ENCODE measurements at regions not wholly inside any gene's neighbourhood (a gene's known extent, or its start where the extent isn't known, plus 50 kb on each side); places are given as distances from the start of the nearest gene placed in this dataset.
"Not testable (repeated sequence)": the region's sequence is repeated elsewhere in the genome, so short reads cannot be mapped to it uniquely, and the experiment has no call there.

GRCh38 chr10:29804025-29804852 is 169.5 kb upstream of the SVIL start:
- DNase-seq (ENCODE audit: insufficient read length, low spot score) (peak; percentile 79), FAIRE-seq (peak; percentile 33)

- FAIRE-seq, result no peak
- DNase-seq (ENCODE audit: insufficient read length, low spot score), result no peak
Observed at GRCh38 chr10:29802171-29802570, 167.4 kb upstream of the SVIL start.

GRCh38 chr10:29798921-29799690 is 164.3 kb upstream of the SVIL start:
- FAIRE-seq, result no peak
- no peak for DNase-seq (ENCODE audit: insufficient read length, low spot score)

- no peak for DNase-seq (ENCODE audit: insufficient read length, low spot score)
- FAIRE-seq, result no peak
Observed at GRCh38 chr10:29797616-29798015, 162.8 kb upstream of the SVIL start.

GRCh38 chr10:29795850-29796249 is 161.1 kb upstream of the SVIL start:
- DNase-seq (ENCODE audit: insufficient read length, low spot score) (no peak), FAIRE-seq (no peak)

- FAIRE-seq, result no peak
Observed at GRCh38 chr10:29794776-29795611, 160.2 kb upstream of the SVIL start.

GRCh38 chr10:29791773-29792172 is 157.0 kb upstream of the SVIL start:
- FAIRE-seq, result no peak
- DNase-seq (ENCODE audit: insufficient read length, low spot score), result no peak

More at GRCh38 chr10:29794776-29795611, 160.2 kb upstream of the SVIL start:
- DNase-seq (ENCODE audit: insufficient read length, low spot score), result no peak

- DNase-seq (ENCODE audit: insufficient read length, low spot score) (no peak), FAIRE-seq (no peak)
Observed at GRCh38 chr10:29790207-29790606, 155.4 kb upstream of the SVIL start.

- no peak for DNase-seq (ENCODE audit: insufficient read length, low spot score)
- FAIRE-seq, result no peak
Observed at GRCh38 chr10:29788113-29788512, 153.3 kb upstream of the SVIL start.

- FAIRE-seq (no peak), DNase-seq (ENCODE audit: insufficient read length, low spot score) (no peak)
Observed at GRCh38 chr10:29785701-29786100, 150.9 kb upstream of the SVIL start.

GRCh38 chr10:29784175-29784773 is 149.5 kb upstream of the SVIL start:
- FAIRE-seq (peak; percentile 94), DNase-seq (ENCODE audit: insufficient read length, low spot score) (peak; percentile 93)

- DNase-seq (ENCODE audit: insufficient read length, low spot score) (no peak), FAIRE-seq (no peak)
Observed at GRCh38 chr10:29783201-29783947, 148.6 kb upstream of the SVIL start.

- FAIRE-seq (no peak), DNase-seq (ENCODE audit: insufficient read length, low spot score) (no peak)
Observed at GRCh38 chr10:29780639-29781038, 145.9 kb upstream of the SVIL start.

GRCh38 chr10:29780096-29780495 is 145.3 kb upstream of the SVIL start:
- DNase-seq (ENCODE audit: insufficient read length, low spot score), result no peak
- no peak for FAIRE-seq

GRCh38 chr10:29776246-29776645 is 141.5 kb upstream of the SVIL start:
- DNase-seq (ENCODE audit: insufficient read length, low spot score) (no peak), FAIRE-seq (no peak)

GRCh38 chr10:29774475-29774874 is 139.7 kb upstream of the SVIL start:
- FAIRE-seq, result no peak
- DNase-seq (ENCODE audit: insufficient read length, low spot score), result no peak

GRCh38 chr10:29773675-29774091 is 138.9 kb upstream of the SVIL start:
- no peak for DNase-seq (ENCODE audit: insufficient read length, low spot score)
- FAIRE-seq, result no peak

- FAIRE-seq (no peak), DNase-seq (ENCODE audit: insufficient read length, low spot score) (no peak)
Observed at GRCh38 chr10:29772403-29772802, 137.6 kb upstream of the SVIL start.

GRCh38 chr10:29771376-29771775 is 136.6 kb upstream of the SVIL start:
- FAIRE-seq (no peak), DNase-seq (ENCODE audit: insufficient read length, low spot score) (no peak)

GRCh38 chr10:29769277-29769676 is 134.5 kb upstream of the SVIL start:
- DNase-seq (ENCODE audit: insufficient read length, low spot score); FAIRE-seq: not testable (repeated sequence)

All from HTR-8/SVneo (cell line).